Testis (tissue), 2 donors: ENCODE measurements at regions not wholly inside any gene's neighbourhood (a gene's known extent, or its start where the extent isn't known, plus 50 kb on each side); places are given as distances from the start of the nearest gene placed in this dataset.
"Not testable (repeated sequence)": the region's sequence is repeated elsewhere in the genome, so short reads cannot be mapped to it uniquely, and the experiment has no call there.

Experiments used
- DNase-seq: peaks from one replicate; pipeline ENCODE4 v3.0.0-alpha.2; 2019
- H3K27ac ChIP-seq, 2 donors: fragments of 200-600 bp; sonication (generic); one replicate each; pipeline ENCODE4 v1.5.1; 2019
- H3K27me3 ChIP-seq: fragments of 200-600 bp; sonication (generic); one replicate; pipeline ENCODE4 v1.5.1; 2019
- H3K36me3 ChIP-seq: fragments of 200-600 bp; sonication (generic); one replicate; pipeline ENCODE4 v1.5.1; 2017; ENCODE audit warnings: low read depth; ENCODE audit errors: missing control alignments
- H3K4me1 ChIP-seq: fragments of 200-600 bp; sonication (generic); one replicate; pipeline ENCODE4 v1.5.1; 2019
- H3K4me3 ChIP-seq, 2 donors: fragments of 200-600 bp; sonication (generic); one replicate each; pipeline ENCODE4 v1.5.1; 2017 to 2019
- H3K9me3 ChIP-seq: fragments of 200-600 bp; sonication (generic); one replicate; pipeline ENCODE4 v1.5.1; 2017
- POLR2A ChIP-seq: fragments of 450-650 bp; IDR thresholded peaks from one replicate; pipeline ENCODE4 v1.6.1; 2017; ENCODE audit warnings: antibody characterized with exemption, mild to moderate bottlenecking, moderate library complexity
- WGBS, 2 donors: methylation state at CpG; one replicate each; pipeline ENCODE4 v1.1.5; 2018; 5-methylcytosine and 5-hydroxymethylcytosine counted together
- intact Hi-C: fragments of 100-400 bp; cut with DNase I; formaldehyde crosslinking; loops from one replicate; pipeline ENCODE4 v1.15.1; 2023; ENCODE audit warnings: low total_unique reads
- TF ChIP-seq, protein P1 (sequence below), 3 experiments: fragments of 450-650 bp in 2 of 3; fragments of 200-600 bp in 1 of 3; sonication (generic) in 1 of 3; IDR thresholded peaks; one replicate each; pipeline ENCODE4 v1.5.1; 2016 to 2019; ENCODE audit warnings: antibody characterized with exemption in 3 of 3, mild to moderate bottlenecking in 2 of 3, moderate library complexity in 1 of 3

DNA sequence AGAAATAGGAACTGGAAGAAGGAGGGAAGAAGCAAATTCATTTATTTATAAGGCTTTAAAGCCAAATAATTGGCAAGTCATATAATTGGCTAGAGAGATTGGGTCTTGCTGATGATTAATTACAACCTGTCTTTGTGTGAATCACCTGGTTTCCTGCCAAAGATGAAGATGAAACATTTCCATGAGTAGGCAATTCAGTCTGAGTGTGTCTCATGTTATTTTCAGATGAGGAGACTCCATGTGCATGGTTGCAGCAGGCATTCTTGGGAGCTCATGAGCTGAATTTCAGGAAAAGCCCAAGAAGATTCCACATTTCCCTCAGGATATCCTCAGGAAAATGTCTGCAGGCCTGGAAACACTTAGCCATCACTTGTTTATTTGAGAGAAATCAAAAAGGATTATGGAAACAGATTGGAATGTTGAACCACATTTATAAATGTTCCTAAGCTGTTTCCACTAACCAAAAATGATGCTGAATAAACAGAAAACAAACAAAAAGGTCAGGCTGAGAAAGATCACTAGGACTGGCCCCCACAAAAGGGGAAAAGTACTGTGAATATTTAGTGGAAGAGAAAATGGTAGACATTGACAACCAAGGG, 632.7 kb upstream of the AMELY start:
- TF ChIP-seq, protein P1, sequence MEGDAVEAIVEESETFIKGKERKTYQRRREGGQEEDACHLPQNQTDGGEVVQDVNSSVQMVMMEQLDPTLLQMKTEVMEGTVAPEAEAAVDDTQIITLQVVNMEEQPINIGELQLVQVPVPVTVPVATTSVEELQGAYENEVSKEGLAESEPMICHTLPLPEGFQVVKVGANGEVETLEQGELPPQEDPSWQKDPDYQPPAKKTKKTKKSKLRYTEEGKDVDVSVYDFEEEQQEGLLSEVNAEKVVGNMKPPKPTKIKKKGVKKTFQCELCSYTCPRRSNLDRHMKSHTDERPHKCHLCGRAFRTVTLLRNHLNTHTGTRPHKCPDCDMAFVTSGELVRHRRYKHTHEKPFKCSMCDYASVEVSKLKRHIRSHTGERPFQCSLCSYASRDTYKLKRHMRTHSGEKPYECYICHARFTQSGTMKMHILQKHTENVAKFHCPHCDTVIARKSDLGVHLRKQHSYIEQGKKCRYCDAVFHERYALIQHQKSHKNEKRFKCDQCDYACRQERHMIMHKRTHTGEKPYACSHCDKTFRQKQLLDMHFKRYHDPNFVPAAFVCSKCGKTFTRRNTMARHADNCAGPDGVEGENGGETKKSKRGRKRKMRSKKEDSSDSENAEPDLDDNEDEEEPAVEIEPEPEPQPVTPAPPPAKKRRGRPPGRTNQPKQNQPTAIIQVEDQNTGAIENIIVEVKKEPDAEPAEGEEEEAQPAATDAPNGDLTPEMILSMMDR (IDR thresholded peaks at IDR 0.05), result no peak
- no peak for TF ChIP-seq POLR2A
- Histone ChIP-seq H3K27ac (no peak overlapping the region), H3K4me1 (no peaks in the 10 kb centered on the region), H3K27me3 (no peaks in the 10 kb centered on the region), H3K9me3 (no peaks in the 10 kb centered on the region), H3K36me3 (no peaks in the 10 kb centered on the region), H3K4me3 (no peak overlapping the region)
- intact Hi-C loops, result no loop called here
- no peak for DNase-seq

DNA sequence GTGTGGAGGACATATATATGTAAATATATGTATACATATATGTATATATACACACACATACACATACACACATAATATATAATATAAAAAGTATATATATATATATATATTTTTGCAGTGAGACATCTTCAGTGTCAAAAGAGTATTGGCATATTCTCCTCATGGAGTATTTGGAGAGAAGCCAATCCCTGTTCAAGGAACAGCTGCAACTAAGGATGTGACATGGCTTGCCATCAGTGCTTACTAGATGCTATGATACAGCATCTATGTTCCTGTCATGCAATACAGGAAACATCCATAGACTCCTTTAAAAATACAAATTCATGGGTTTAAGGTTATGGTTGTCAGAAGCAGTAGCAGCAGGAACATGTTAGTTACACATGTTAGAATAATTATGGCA, 632.0 kb upstream of the AMELY start:
- no peak for DNase-seq
- Histone ChIP-seq H3K4me3 (no peak overlapping the region), H3K27ac (no peak overlapping the region), H3K9me3 (no peaks in the 10 kb centered on the region), H3K36me3 (no peaks in the 10 kb centered on the region), H3K4me1 (no peaks in the 10 kb centered on the region), H3K27me3 (no peaks in the 10 kb centered on the region)
- intact Hi-C loops, result no loop called here
- TF ChIP-seq, protein P1 (IDR thresholded peaks at IDR 0.05), result no peak
- no peak for TF ChIP-seq POLR2A

DNA sequence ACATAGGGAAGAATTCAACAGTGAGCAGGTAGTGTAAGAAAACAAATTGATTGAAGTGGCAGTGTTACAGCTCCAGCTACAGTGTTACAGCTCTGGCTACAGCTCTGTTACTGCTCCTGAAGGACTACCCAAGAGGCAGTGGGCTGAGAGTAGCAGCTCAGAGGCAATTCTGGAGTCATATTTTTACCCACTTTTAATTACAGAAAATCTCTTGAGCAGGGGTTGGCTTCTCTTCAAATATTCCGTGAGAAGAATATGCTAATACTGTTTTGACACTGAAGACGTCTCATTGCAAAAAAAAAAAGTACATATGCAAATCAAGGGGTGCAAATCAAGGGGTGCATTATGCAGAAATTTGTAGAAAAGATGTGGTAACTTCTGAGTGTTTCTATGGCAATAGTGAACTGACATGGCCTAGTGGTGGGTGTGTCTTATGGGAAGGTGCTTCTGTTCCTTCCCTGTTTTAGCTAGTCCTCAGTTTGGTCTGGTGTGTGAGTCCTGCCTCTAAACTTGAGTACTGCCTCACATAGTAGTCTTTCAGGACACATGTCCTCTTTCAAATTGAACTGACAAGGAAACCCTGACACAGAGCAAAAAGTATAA, 630.8 kb upstream of the AMELY start:
- no peaks in the 10 kb centered on the region for H3K9me3 ChIP-seq
- DNase-seq, result no peak
- TF ChIP-seq, protein P1 (IDR thresholded peaks at IDR 0.05), result no peak
- TF ChIP-seq POLR2A, result no peak
- no peaks in the 10 kb centered on the region for H3K36me3 ChIP-seq
- no peaks in the 10 kb centered on the region for H3K27me3 ChIP-seq
- H3K4me1 ChIP-seq, result no peaks in the 10 kb centered on the region
- intact Hi-C loops, result no loop called here
- no peak overlapping the region for H3K4me3 ChIP-seq
- 66 to 73% methylated on average over 2 of the region's 2 CpGs for WGBS, 2 donors
- H3K27ac ChIP-seq, result no peak overlapping the region

DNA sequence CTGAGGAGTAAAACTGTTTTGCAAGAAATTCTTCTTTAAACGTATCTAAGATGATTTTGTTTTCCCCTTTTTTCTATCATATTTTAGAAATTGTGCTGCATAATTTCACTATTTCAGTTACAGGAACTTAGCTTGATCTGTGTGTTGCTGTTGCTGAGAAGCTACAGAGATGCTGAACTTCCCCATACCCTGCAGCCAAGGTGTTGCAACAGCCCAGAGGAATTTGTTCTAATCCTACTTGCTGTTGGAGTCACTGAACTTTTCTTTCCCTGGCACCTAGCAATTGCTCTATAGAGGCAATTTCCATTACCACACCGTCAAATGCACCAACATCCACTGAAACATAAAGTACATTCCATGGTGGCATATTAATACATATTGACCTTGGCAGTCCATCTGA, 617.8 kb upstream of the AMELY start:
- H3K27ac ChIP-seq, result no peak overlapping the region
- H3K27me3 ChIP-seq, result no peaks in the 10 kb centered on the region
- TF ChIP-seq, protein P1 (IDR thresholded peaks at IDR 0.05), result no peak
- TF ChIP-seq POLR2A, result no peak
- H3K4me3 ChIP-seq, result no peak overlapping the region
- WGBS, 2 donors, result 91 to 92% methylated on average over 1 to 2 of the region's 2 CpGs
- no peaks in the 10 kb centered on the region for H3K9me3 ChIP-seq
- intact Hi-C loops, result no loop called here
- no peak for DNase-seq
- H3K4me1 ChIP-seq, result no peaks in the 10 kb centered on the region
- no peaks in the 10 kb centered on the region for H3K36me3 ChIP-seq

DNA sequence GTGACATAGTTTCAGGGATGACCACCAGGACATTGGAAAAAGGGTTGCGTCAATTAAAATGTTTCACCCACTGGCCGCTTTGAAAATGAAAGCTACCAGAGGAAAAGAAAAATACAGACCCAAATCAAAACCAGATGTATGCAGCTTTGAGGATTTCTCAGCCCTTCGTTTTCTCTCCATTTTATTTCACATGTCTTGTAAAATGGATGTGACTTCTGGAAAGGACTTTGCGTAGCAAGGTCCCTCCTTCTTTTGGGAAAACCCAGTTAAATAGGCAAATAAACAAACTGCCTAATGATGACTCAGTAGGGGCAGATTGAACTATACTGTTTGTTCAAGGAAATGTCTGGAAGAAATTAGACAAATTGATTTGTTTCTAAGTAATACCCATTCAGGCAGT, 616.0 kb upstream of the AMELY start:
- DNase-seq, H3K27ac ChIP-seq, intact Hi-C loops, H3K9me3 ChIP-seq, H3K4me3 ChIP-seq, H3K4me1 ChIP-seq, H3K27me3 ChIP-seq, H3K36me3 ChIP-seq: not testable (repeated sequence)
- 46 to 49% methylated on average over 4 of the region's 4 CpGs for WGBS, 2 donors
